ENCODE measurements at regions not wholly inside any gene's neighbourhood (a gene's known extent, or its start where the extent isn't known, plus 50 kb on each side); places are given as distances from the start of the nearest gene placed in this dataset.

GRCh38 chr2:54054774-54055173 lies 60.6 kb upstream of the ACYP2 start:
- no peak for TF ChIP-seq CTCF (IDR thresholded peaks at IDR 0.05; ENCODE audit: low read depth, low read length)
- no peak for TF ChIP-seq EZH2phosphoT487 (IDR thresholded peaks at IDR 0.05; ENCODE audit: low read depth)

All from OCI-LY3 (cell line).